ENCODE measurements at regions not wholly inside any gene's neighbourhood (a gene's known extent, or its start where the extent isn't known, plus 50 kb on each side); places are given as distances from the start of the nearest gene placed in this dataset.

DNA sequence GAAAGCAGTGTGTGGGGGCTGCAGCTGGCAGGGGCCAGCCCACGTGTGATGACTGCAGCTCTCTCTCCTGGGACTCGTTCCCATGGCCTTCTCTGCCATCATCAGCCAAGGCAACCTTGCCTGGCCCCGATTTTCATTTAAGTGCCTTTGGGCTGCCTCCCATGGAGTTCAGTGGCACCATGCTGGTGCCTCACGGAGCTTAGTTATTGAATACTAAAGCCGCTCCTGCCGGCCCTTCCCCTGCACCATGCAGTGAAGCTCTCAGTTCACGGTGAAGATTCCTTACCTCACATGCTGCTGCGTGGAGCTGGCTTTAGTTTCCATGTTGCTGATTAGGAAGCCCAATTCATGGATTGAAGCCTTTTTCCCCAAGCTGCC lies 141.5 kb upstream of the EEPD1 start:
- no peak for DNase-seq

DNA sequence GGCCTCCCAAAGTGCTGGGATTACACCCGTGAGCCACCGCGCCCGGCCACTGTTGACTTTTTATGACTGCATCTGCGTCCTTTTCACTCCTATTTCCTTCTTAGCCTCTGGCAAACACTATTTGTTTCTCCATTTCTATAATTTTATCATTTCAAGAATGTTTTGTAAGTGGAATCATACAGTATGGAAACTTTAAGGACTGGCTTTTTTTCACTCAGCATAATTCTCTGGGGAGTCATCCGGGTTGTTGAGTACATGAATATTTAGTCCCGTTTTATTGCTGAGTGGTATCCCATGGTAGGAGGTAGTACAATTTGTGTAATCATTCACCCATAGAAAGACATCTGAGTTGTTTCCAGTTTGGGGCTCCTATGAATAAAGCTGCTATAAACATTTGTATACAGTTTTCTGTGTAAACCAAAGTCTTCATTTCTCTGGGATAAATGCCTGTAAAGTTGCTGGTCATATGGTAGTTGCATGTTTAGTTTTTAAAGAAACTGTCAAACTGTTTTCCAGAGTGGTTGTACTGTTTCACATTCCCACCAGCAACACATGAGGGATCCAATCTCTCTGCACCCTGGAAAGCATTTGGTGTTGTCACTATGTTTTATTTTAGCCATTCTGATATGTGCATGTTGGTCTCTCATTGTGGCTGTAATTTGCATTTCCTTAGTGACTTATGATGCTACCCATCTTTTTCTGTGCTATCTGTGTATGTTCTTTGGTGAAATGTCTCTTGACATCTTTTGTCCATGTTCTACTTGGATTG lies 139.6 kb upstream of the EEPD1 start:
- DNase-seq: no peak

DNA sequence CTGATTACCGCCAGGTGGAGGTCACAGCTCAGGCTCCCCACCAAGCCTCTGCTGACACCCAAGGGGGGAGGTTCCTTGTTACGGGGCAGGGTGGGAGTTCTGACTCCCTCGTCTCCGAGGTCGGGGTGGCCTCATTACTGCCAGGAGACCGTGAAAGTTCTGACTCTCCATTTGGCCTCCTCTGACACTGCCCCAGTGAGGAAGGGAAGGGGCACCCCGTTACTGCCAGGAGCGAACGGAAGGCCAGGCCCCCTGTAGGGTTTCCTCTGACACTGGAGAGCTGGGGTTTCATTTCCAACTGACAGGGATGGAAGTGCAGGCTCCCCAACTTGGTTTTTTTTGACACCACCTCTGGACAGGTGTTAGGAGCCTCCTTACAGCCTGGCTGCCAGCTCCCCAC lies 138.1 kb upstream of the EEPD1 start:
- no peak for DNase-seq

DNA sequence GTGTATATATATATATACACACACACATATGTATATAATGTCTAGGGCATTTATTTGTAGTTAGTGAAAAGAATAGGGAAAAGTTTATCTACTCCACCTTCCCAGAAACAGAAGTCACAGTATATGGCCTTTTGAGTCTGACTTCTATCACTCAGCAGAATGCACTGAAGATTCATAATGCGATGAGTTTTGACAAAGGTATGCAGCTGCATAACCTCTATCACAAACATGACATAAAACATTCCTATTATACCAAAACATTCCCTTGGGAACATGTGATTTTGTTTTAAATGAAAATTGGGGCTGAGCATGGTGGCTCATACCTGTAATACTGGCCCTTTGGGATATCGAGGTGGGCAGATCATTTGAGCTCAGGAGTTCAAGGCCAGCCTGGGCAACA lies 137.3 kb upstream of the EEPD1 start:
- no peak for DNase-seq

DNA sequence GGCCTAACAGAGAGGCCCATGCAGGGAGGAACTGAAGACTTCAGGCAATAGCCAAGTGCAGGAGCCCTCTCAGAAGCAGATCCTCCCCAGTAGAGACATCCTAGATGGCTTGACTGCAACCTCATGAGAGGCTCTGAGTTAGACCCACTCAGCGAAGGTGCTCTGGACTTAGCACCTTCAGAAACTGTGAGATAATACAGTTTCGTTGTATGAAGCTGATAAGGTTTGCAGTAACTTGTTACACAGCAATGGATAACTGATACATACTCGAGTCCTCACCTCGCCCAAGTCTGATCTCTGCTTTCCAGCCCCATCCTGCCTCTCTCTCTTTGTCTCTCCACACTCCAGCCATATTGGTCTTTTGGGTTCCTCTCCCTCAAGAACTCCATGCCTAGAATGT lies 136.4 kb upstream of the EEPD1 start:
- no peak for DNase-seq

DNA sequence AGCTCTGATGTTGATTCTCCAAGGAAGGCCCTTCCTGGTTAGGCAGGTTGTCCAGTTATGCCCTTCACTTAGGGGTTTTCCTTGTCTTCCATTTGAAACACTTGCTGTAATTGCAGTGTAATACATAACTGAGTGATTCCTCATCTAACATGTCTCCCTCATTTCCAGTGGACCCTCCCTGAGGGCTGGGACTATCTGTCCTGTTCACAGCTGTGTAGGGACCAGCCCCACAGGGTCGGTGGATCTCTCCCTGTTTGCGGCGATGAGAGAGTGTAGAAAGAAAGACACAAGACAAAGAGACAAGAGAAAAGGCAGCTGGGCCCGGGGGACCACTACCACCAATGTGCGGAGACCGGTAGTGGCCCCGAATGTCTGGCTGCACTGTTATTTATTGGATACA lies 135.9 kb upstream of the EEPD1 start:
- DNase-seq: no peak

DNA sequence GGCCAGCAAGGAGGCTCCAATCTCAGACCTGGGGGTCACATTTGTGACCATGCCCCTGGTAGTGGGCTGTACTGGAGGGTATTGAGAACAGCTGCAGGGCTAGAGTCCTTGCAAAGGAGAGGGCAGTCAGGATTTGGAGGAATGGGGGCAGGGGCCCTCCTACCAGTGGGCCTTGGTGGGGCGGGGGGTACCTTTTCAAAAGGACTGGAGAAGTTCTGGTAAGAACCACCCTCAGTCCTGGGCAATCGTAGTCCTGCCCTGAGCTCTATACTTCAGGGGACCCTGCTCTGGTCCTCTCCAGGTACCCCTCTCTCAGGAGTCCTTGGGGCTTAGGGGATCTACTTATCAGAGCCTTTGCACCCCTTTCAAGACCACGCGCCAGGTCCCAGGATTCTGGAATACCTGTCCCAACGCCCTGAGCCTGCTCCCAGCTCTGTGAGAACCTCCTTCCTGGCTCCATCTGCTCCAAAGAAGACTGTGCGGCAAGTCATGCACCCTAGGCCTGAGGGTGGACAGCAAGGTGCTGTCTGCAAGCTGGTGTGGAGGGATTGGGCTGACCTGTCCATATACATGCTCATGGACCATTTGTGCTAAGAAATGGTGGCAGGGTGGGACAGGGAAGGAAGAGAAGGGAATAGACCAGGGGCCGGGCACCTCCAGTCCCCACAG lies 134.1 kb upstream of the EEPD1 start:
- no peak for DNase-seq

DNA sequence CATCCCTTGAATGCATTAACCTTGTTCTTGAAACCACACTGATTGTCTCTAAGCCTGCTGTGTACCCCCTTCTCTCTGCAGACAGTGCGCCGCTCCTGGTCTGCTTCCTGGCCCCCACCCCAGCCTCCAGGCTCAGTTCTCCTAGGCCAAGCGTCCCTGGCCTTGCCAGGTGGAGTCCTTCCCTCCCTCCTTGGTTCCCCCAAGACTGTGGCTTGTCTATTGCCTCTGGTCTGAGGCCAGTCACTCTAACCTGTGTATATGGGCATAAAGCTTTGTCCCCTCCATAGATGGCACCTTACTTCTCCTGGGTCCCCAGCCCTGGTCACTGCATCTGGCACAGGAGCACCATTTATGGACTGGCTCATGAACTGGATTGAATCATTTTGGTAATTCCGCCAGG lies 133.5 kb upstream of the EEPD1 start:
- DNase-seq: no peak

DNA sequence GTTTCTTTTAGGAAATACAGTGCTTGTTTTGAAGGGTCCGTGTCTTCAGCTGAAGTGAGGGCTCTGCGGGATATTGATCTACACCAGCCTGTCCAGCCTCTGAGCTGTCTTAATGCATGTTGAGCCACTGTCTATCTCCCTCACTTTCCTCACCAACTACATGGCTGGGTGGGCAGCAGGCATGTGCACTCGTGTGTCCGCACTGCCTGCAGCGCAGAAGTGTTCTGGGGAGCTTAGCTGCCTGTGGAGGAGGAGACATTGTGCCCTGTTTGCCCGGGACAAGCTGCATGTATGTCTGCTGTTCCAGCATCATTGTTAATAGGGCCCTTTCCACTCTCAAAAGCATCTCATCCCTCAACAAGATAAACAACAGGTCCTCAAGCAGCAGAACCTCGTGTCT lies 133.1 kb upstream of the EEPD1 start:
- DNase-seq: no peak

DNA sequence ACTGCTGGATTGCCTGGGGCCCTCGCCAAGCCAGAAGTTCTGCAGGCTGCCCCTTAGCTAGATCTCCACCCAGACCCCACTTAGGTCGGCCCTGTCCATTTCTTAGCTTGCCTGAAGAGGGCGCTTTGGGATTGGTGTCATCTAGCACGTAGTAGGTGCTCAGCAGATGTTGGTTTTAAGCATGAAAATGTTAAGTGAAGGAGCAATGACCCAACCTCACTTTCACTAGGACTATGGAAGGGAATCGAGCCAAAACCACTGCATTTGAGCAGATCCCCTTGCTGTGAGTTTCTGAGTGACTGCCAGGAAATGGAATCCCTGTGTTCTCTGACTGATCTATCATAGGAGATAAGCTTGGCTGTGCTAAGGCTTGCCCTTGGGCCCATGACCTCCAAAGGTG lies 131.7 kb upstream of the EEPD1 start:
- DNase-seq: no peak

DNA sequence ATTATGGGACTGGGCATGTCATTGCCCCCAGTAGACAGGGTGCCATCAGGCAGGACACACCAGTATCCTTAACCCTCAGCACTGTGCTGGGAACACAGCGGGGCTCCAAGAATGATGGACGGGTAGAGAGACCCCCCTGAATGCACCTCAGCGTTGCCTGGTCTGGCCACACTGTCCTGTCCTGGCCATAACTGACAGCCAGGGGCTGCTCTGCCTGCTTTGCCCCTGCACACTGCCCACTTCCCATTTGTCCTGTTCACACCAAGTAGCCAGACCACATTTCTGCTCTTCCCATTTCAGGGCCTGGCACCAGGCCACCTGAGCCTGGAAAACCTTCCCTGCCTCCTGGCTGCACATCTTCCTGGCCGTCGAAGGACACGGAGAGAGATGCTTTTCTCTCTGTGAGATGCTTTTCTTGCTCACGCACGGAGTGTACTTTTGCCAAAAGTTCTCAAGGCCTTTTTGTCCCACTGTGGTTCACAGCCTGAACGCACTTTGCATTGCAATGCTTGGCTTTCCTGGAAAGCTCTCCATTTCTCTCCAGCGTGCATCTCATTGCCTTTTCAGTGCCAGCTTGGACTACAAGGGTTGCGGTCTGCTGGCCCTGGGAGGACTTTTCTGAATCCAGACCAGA lies 131.0 kb upstream of the EEPD1 start:
- no peak for DNase-seq

DNA sequence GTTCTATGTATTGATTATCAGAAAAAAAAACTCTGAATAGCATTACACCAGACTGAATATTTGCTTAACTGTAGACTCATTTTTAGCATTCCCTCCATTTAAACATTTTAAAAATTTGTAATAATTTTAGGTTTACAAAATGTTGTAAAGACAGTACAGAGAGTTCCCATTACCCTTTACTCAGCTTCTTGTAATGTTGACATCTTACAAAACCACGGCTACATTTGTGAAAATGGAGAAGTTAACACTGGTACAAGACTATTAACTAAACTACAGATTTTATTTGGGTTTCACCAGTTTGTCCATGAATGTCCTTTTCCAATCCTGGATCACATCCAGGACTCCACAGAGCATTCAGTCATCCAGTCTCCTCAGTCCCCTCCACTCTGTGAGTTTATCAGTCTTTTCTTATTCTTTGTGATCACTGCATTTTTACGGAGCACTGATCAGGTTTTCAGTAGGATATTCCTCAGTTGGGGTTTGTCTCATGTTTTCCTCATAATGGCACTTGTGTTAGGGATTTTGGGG lies 130.0 kb upstream of the EEPD1 start:
- DNase-seq: no peak

DNA sequence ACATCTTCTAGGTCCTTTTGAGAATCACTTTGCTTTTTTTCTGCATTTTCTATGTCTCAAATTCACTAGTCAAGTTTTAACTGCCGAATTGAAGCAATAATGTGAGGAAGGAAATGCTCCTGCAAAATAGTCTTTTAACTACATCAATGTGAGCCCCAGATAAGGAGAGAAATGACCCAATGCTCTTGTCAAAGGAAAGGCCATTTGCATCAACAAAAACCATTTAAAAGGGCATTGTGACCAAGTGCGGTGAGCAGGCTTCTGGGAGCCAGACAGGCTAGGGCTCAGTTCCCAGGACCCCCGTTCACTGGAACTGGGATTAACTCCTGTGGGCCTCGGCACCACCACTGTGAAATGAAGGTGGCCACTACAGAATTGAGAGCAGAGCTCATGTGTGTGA lies 127.9 kb upstream of the EEPD1 start:
- no peak for DNase-seq

DNA sequence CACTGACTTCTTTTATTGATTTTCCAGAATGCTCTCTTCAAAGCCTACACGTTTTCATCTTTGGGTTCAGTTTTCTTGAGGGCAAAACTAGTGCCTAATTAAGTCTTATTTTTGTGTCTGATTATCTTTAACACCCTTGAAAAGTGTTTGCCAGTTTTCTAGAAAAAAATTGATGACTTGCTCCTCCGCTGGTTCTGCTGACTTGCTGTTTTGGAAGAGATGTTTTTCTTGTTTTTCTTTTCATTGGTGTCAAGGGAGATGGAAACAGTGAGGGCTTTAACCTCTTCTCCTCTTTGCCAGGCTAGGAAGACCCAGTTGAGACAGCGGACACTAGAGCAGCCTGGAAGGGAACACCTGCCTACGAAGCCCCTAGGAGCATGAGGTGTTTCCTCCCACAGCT lies 123.7 kb upstream of the EEPD1 start:
- DNase-seq: no peak

DNA sequence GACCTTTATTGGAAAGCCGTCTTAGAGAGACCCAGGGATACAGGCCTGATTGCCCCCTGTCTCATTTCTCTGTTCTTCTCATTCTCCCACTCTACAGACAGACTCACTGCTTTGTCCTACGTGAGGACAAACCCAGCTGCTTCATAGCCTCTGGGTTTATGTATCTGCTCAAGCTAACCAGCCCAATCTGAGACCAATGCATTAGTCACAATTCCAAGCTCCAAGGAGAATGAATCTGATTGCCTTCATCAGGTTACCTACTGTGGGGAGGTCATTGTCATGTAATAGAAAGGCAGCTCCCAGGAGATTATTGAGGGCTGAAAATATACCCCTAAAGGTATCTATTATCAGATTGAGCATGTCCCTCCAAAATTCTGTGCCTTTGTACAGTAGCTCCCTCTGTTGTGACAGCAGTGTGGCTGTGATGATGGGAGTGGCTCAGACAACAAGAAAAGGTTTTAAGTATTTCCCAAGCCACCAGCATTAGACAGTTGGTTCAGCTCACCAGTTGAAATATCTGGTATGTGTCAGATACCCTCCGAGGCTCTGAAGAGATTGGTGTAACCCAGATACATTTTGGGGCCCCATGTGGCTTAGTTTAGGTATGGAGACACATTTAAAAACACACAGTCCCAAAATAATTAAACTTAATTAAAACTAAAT lies 123.1 kb upstream of the EEPD1 start:
- no peak for DNase-seq

DNA sequence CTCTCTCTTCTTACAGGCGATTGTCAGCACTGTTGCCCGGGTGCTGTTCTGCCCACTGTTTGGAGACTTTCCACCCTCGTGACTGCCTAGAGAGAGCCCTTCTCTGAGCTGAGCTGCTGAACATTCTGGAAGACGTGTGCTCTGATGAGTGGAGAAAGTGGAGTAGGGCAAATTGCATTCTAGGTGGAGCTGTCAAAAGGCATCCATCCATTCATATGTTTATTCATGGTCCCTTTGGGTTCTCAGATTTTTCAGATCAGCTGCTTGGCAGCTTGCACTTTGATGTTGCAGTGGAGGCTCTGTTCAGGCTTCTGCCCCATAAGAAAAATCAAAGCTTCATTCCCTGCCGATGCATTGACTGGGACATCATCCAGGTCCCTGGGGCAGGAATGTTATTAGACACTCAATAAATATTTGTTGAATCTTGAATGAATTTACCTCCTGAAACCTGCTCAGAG lies 120.7 kb upstream of the EEPD1 start:
- no peak for DNase-seq

DNA sequence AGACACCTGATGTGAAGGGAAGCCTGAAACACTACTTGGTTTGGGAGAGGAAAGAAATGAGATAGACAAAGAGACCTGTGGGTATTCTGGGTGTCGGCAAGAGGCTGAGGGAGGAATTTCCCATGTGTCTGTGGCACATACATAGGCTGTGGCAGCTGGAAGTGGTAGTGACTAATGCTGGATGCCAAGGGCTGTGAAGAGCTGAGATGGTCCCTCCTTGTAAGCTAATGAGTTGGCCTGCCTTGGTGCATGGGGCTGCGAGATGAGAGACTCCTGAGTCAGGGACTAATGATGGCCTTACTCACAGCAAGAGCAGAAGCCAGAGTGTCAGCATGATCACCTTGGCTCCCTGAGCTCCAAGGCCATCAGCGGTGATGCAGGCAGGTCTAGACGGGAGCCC lies 119.0 kb upstream of the EEPD1 start:
- no peak for DNase-seq

DNA sequence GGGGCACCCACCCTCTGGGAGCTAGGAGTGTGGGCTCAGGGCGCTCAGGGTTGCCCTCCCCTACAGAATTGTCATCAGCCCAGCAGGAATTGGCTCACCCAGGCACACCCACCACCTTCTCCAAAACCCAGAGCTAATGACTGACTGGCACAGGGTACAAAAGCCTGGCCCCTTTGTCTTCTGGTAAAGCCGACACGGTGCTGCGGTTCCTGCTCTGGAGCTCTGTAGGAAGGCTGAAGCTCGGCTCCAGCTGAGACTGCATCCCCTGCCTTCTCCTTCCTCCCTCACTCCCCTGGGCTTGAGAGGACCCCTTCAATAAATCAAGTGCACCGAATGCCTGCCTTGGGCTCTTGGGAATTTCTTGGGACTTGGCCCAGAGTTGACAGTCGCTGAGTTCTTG lies 117.9 kb upstream of the EEPD1 start:
- DNase-seq: no peak

DNA sequence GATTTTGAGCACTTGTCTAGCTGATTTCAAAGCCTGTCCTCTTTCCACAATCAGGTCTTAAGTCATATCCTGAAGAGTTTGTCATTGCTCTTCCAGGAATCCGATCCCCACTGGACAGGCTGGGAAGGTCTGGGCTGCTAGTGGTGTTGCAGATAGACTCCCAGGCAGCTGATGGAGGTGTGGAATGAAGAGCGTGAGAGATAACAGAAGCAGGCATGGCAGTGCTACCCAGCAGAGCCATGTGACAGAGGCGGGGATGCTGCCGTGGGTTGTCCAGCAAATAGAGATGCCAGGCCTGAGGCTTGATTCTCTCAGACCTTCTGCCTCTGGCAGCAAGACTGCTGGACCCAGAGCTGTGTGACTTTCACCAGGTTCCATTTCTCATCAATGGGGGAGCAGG lies 116.5 kb upstream of the EEPD1 start:
- no peak for DNase-seq

DNA sequence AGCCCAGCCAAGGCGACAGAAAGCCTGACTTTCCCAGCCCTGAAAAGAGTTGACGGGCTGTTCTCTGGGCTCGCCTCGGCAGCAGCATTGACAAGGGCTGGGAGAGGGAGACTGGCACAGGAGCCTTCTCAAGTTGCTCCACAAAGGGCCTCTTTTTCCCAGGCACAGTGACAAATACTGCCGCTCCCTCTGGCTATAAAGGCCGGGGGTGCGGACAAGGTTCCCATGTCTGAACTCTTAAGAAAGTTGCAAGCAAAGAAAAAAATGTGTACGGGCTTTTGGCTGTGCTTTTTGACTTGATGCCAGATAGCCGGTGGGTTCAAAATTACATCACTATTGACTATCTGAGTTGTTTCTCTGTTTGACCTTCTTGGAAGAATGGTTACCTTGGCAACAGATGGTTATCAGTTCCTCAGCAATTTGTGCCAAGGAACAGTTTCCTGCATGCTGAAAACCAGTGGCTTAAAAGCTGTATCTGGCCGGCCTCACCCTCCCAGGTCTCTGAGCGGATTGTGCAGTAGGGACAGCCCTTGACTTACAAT lies 115.9 kb upstream of the EEPD1 start:
- DNase-seq: peak; percentile 37

DNA sequence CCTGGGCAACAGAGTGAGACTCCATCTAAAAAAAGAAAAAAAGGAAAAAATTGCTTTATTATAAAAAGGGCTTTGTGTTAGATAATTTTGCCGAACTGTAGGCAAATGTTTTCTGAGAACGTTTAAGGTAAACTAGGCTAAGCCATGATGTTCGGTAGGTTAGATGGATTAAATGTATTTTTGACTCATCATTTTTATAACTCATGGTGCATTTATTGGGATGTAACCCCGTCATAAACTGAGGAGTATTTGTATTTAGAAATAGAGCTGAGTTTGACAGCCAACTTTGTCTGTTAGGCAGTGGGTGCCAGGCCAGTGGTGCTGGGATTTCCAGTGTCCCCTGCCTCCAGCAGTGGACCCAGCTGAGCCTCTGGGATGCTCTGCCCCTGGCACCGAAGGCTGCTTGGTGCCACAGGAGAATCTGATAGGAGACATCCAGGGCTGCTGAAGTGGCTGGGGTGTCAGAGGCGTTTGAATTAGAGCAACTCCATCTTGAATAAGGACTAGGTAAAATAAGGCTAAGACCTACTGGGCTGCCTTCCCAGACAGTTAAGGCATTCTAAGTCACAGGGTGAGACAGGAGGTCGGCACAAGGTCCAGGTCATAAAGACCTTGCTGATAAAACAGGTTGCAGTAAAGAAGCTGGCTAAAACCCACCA lies 114.9 kb upstream of the EEPD1 start:
- DNase-seq: no peak

DNA sequence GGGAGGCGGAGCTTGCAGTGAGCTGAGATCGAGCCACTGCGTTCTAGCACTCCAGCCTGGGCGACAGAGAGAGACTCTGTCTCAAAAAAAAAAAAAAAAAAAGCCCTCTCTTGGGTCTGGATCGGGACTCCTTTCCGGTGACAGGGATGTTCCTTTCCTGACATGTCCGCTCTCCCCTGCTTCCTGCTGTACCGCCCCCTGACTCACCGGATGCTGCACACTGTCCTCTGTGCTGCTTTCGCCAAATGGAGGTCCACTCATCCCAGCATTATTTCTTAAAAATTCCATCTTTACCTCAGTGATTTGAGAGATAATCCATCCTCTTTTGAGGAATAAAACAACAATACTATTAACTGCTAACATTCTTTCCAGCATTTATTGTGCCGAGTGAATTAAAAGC lies 113.8 kb upstream of the EEPD1 start:
- DNase-seq: no peak

DNA sequence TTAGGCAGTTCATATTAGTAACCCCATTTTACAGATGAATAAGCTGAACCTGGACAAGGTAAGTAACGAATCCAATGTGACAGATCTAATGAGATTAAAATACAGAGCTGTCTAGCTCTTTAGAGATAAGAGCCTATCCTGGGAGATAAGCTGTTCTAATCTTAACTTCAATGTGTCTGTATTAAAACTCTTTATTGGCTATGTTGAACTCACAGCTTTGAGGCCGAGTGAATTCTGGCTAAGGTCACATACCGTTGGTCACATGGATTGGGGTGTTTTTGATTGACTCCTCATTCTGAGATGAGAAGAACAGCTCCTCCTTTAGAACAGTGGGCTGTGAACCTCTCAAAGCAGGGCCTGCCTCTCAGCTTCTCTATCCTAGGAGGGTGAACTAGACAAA lies 113.4 kb upstream of the EEPD1 start:
- DNase-seq: no peak
